ENCODE measurements at regions not wholly inside any gene's neighbourhood (a gene's known extent, or its start where the extent isn't known, plus 50 kb on each side); places are given as distances from the start of the nearest gene placed in this dataset.

DNA sequence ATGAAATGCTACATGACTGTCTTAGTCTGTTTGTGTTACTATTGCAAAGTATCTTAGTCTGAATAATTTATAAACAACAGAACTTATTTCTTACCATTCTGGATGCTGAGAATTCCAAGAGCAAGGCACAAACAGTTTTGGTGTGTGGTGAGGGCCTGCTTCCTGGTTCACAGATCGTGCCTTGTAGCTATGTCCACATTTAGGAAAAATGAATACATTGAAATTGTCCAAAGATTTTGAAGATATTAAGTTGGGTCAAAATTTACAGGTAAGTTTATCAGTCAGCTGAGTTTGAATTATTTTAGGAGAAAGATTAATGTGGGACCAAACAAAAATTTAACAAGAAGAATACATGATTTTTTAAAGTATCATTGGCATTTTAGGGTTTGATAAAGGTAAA, 293.5 kb downstream of the LTN1 start:
- WGBS, 2 donors, result 57 to 58% methylated on average over 1 of the region's 1 CpG
- Histone ChIP-seq H3K27me3 (ENCODE audit: control insufficient read depth in 3 of 3, insufficient read depth in 3 of 3, low read length in 2 of 3) (no peaks in the 10 kb centered on the region), H3K9me3 (ENCODE audit: control insufficient read depth in 4 of 4, insufficient read depth in 3 of 4, low read length in 3 of 4) (no peaks in the 10 kb centered on the region)

DNA sequence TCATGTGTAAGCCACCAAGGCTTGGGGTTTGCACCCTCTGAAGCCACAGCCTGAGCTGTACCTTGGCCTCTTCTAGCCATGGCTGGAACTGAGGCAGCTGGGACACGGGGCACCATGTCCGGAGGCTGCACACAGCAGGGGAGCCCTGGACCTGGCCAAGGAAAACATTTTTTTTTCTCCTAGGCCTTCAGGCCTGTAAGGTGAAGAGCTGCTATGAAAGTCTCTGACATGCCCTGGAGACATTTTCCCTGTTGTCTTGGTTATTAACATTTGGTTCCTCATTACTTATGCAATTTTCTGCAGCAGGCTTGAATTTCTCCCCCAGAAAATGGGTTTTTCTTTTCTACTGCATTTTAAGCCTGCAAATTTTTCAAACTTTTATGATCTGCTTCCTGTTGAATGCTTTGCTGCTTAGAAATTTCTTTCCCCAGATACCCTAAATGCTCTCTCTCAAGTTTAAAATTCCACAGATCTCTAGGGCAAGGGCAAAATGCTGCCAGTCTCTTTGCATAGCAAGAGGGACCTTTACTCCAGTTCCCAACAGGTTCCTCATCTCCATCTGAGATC, 295.8 kb downstream of the LTN1 start:
- DNase-seq (no peak), ATAC-seq (ENCODE audit: insufficient read depth, low FRiP score) (no peak)
- no peak overlapping the region for H3K4me3 ChIP-seq
- H3K9ac ChIP-seq (ENCODE audit: insufficient read depth in 1 of 2, low read length in 2 of 2), result no peak overlapping the region
- H3K27ac ChIP-seq (ENCODE audit: low read depth in 1 of 2, low read length in 1 of 2), result no peak overlapping the region
- no peaks in the 10 kb centered on the region for H3K4me1 ChIP-seq (ENCODE audit: control insufficient read depth in 5 of 5, insufficient read depth in 5 of 5, low read length in 5 of 5)
- WGBS, 2 donors, result 89 to 94% methylated on average over 2 of the region's 2 CpGs
- TF ChIP-seq, protein P1, sequence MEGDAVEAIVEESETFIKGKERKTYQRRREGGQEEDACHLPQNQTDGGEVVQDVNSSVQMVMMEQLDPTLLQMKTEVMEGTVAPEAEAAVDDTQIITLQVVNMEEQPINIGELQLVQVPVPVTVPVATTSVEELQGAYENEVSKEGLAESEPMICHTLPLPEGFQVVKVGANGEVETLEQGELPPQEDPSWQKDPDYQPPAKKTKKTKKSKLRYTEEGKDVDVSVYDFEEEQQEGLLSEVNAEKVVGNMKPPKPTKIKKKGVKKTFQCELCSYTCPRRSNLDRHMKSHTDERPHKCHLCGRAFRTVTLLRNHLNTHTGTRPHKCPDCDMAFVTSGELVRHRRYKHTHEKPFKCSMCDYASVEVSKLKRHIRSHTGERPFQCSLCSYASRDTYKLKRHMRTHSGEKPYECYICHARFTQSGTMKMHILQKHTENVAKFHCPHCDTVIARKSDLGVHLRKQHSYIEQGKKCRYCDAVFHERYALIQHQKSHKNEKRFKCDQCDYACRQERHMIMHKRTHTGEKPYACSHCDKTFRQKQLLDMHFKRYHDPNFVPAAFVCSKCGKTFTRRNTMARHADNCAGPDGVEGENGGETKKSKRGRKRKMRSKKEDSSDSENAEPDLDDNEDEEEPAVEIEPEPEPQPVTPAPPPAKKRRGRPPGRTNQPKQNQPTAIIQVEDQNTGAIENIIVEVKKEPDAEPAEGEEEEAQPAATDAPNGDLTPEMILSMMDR (IDR thresholded peaks at IDR 0.05; ENCODE audit: control extremely low read depth, extremely low read depth), result no peak
- H3K36me3 ChIP-seq (ENCODE audit: control insufficient read depth in 4 of 4, insufficient read depth in 4 of 4, low read length in 4 of 4), result no peaks in the 10 kb centered on the region
- no peaks in the 10 kb centered on the region for H3K27me3 ChIP-seq (ENCODE audit: control insufficient read depth in 3 of 3, insufficient read depth in 3 of 3, low read length in 2 of 3)
- no peaks in the 10 kb centered on the region for H3K9me3 ChIP-seq (ENCODE audit: control insufficient read depth in 4 of 4, insufficient read depth in 3 of 4, low read length in 3 of 4)

More for the DNA sequence above, 293.5 kb downstream of the LTN1 start:
- H3K9ac ChIP-seq (ENCODE audit: insufficient read depth in 1 of 2, low read length in 2 of 2), result no peak overlapping the region
- H3K4me3 ChIP-seq, result no peak overlapping the region
- TF ChIP-seq, protein P1 (IDR thresholded peaks at IDR 0.05; ENCODE audit: control extremely low read depth, extremely low read depth), result no peak
- H3K27ac ChIP-seq (ENCODE audit: low read depth in 1 of 2, low read length in 1 of 2), result no peak overlapping the region
- no peaks in the 10 kb centered on the region for H3K36me3 ChIP-seq (ENCODE audit: control insufficient read depth in 4 of 4, insufficient read depth in 4 of 4, low read length in 4 of 4)
- no peak for ATAC-seq (ENCODE audit: insufficient read depth, low FRiP score)
- H3K4me1 ChIP-seq (ENCODE audit: control insufficient read depth in 5 of 5, insufficient read depth in 5 of 5, low read length in 5 of 5), result peaks cover 0 to 11% (median 0%) of the 10 kb centered on the region in 5 donors
- DNase-seq, result no peak

DNA sequence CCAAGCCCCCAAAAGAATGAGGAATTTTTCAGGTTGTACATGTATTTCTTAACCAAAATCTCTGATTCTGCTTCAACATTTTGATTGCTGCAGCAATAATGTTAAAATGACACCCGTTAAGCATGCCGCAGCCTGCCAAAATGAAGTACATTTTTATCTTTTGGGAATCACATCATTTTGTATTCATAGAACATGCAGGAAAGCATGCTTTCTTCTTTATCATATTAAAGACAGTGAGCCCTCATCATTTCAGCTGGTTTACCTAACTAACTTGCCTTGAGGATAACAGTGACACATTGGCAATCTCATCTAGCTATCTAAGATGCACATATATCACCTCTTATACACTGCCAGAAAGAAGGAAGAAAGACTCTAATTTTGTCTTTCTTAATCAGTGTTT, 299.2 kb downstream of the LTN1 start:
- H3K4me3 ChIP-seq, result no peak overlapping the region
- TF ChIP-seq, protein P1 (IDR thresholded peaks at IDR 0.05; ENCODE audit: control extremely low read depth, extremely low read depth), result no peak
- no peaks in the 10 kb centered on the region for H3K27me3 ChIP-seq (ENCODE audit: control insufficient read depth in 3 of 3, insufficient read depth in 3 of 3, low read length in 2 of 3)
- no peaks in the 10 kb centered on the region for H3K36me3 ChIP-seq (ENCODE audit: control insufficient read depth in 4 of 4, insufficient read depth in 4 of 4, low read length in 4 of 4)
- WGBS, 2 donors, result 91 to 95% methylated on average over 2 of the region's 2 CpGs
- ATAC-seq (ENCODE audit: insufficient read depth, low FRiP score) (no peak), DNase-seq (no peak)
- H3K9me3 ChIP-seq (ENCODE audit: control insufficient read depth in 4 of 4, insufficient read depth in 3 of 4, low read length in 3 of 4), result no peaks in the 10 kb centered on the region
- no peak overlapping the region for H3K9ac ChIP-seq (ENCODE audit: insufficient read depth in 1 of 2, low read length in 2 of 2)
- H3K27ac ChIP-seq (ENCODE audit: low read depth in 1 of 2, low read length in 1 of 2), result no peak overlapping the region
- H3K4me1 ChIP-seq (ENCODE audit: control insufficient read depth in 5 of 5, insufficient read depth in 5 of 5, low read length in 5 of 5), result no peaks in the 10 kb centered on the region

DNA sequence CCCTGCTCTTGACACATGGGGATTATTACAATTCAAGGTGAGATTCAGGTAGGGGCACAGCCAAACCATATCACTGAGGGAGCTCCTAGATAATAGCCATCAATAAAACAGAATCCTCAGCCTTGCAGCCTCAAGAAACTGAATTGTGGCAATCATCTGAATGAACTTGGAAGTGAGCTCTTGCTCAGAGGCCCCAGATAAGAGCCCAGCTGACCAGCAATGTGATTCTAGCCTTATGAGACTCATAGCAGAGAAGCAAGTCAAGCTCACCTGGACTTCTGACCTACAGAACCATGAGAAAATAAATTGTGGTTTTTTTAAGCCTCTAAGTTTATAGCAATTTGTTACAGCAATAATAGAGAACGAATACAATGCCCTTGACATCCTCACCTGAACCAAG, 302.5 kb downstream of the LTN1 start:
- TF ChIP-seq, protein P1 (IDR thresholded peaks at IDR 0.05; ENCODE audit: control extremely low read depth, extremely low read depth), result no peak
- no peak overlapping the region for H3K4me3 ChIP-seq
- DNase-seq (no peak), ATAC-seq (ENCODE audit: insufficient read depth, low FRiP score) (no peak)
- no peak overlapping the region for H3K9ac ChIP-seq (ENCODE audit: insufficient read depth in 1 of 2, low read length in 2 of 2)
- H3K36me3 ChIP-seq (ENCODE audit: control insufficient read depth in 4 of 4, insufficient read depth in 4 of 4, low read length in 4 of 4), result no peaks in the 10 kb centered on the region
- H3K27me3 ChIP-seq (ENCODE audit: control insufficient read depth in 3 of 3, insufficient read depth in 3 of 3, low read length in 2 of 3), result no peaks in the 10 kb centered on the region
- no peak overlapping the region for H3K27ac ChIP-seq (ENCODE audit: low read depth in 1 of 2, low read length in 1 of 2)
- WGBS, 2 donors, result 81 to 92% methylated on average over 1 of the region's 1 CpG
- no peaks in the 10 kb centered on the region for H3K9me3 ChIP-seq (ENCODE audit: control insufficient read depth in 4 of 4, insufficient read depth in 3 of 4, low read length in 3 of 4)
- no peaks in the 10 kb centered on the region for H3K4me1 ChIP-seq (ENCODE audit: control insufficient read depth in 5 of 5, insufficient read depth in 5 of 5, low read length in 5 of 5)

All from lung (tissue), 11 donors.